SHP77 treated with DMSO at 0.1 percent for 48 hours (cell line): ENCODE measurements at regions not wholly inside any gene's neighbourhood (a gene's known extent, or its start where the extent isn't known, plus 50 kb on each side); places are given as distances from the start of the nearest gene placed in this dataset.

Experiments
- DNase-seq: peaks from one replicate; lab custom pipeline; 2025; lab: John Stamatoyannopoulos, UW

- no peak for DNase-seq
These were observed 980.3 kb upstream of the CDH2 start for GRCh38 chr18:29157057-29157780.

GRCh38 chr18:29156531-29156930 is 979.6 kb upstream of the CDH2 start:
- no peak for DNase-seq

GRCh38 chr18:29154758-29155725 is 978.1 kb upstream of the CDH2 start:
- no peak for DNase-seq

GRCh38 chr18:29154196-29154757 is 977.3 kb upstream of the CDH2 start:
- no peak for DNase-seq

- DNase-seq = no peak
These were observed 976.2 kb upstream of the CDH2 start for GRCh38 chr18:29153091-29153490.

GRCh38 chr18:29147944-29148343 is 971.0 kb upstream of the CDH2 start:
- DNase-seq = no peak

- no peak for DNase-seq
These were observed 969.1 kb upstream of the CDH2 start for GRCh38 chr18:29146068-29146467.

GRCh38 chr18:29140590-29140989 is 963.7 kb upstream of the CDH2 start:
- DNase-seq = no peak

GRCh38 chr18:29137773-29138495 is 961.0 kb upstream of the CDH2 start:
- DNase-seq = no peak

GRCh38 chr18:29123706-29124530 is 947.0 kb upstream of the CDH2 start:
- no peak for DNase-seq

- peak; percentile 6 for DNase-seq
These were observed 927.7 kb upstream of the CDH2 start for GRCh38 chr18:29104671-29105070.

GRCh38 chr18:29104227-29104626 is 927.3 kb upstream of the CDH2 start:
- DNase-seq = no peak

- peak; percentile 94 for DNase-seq
These were observed 919.3 kb upstream of the CDH2 start for GRCh38 chr18:29096079-29096770.

GRCh38 chr18:29087616-29088246 is 910.8 kb upstream of the CDH2 start:
- DNase-seq = no peak

- DNase-seq = no peak
These were observed 907.2 kb upstream of the CDH2 start for GRCh38 chr18:29084120-29084519.

GRCh38 chr18:29083545-29083944 is 906.6 kb upstream of the CDH2 start:
- no peak for DNase-seq

GRCh38 chr18:29080946-29081345 is 904.0 kb upstream of the CDH2 start:
- no peak for DNase-seq

GRCh38 chr18:29078273-29078672 is 901.3 kb upstream of the CDH2 start:
- DNase-seq = no peak

GRCh38 chr18:29077344-29077743 is 900.4 kb upstream of the CDH2 start:
- no peak for DNase-seq

GRCh38 chr18:29076645-29077044 is 899.7 kb upstream of the CDH2 start:
- no peak for DNase-seq
